ENCODE measurements at regions not wholly inside any gene's neighbourhood (a gene's known extent, or its start where the extent isn't known, plus 50 kb on each side); places are given as distances from the start of the nearest gene placed in this dataset.

DNA sequence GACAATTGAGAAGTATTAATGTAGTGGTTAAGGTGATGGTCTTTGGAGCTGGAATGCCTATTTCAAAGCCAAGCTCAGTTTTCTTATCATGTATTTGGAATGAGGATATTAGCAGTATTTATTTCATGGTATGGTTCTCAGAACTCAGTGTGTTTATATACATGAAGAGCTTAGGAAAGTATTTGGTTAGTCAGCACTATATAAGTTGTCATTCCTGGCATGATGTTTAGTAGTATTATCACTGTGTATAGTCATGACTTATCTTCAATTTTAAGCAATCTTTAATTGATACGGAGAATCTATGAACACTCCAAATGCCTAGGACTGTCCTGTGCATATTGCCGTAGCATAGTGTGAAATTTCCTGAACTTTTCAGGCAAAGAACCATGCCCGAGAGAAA, 501.9 kb upstream of the USP24 start:
- Histone ChIP-seq H3K4me1 (ENCODE audit: control insufficient read depth, insufficient read depth, low read length) (peaks cover 7% of the 10 kb centered on the region; the same call in 1 of the 2 replicates), H3K27me3 (ENCODE audit: control insufficient read depth, insufficient read depth, low read length) (no peaks in the 10 kb centered on the region), H3K36me3 (ENCODE audit: control insufficient read depth, insufficient read depth, low read length) (no peaks in the 10 kb centered on the region), H3K4me3 (ENCODE audit: low read length) (no peak overlapping the region), H3K27ac (ENCODE audit: low read length) (no peak overlapping the region), H3K9me3 (ENCODE audit: control insufficient read depth, insufficient read depth, low read length) (no peaks in the 10 kb centered on the region)
- DNase-seq (ENCODE audit: low read depth, low spot score), result no peak
- no CpG with 5 or more reads among the region's 3 CpGs for WGBS (ENCODE audit: insufficient coverage, insufficient read length)

- no CpG with 5 or more reads among the region's 1 CpG for WGBS (ENCODE audit: insufficient coverage, insufficient read length)
- H3K27ac ChIP-seq (ENCODE audit: low read length), result no peak overlapping the region
- peaks cover 7% of the 10 kb centered on the region; the same call in 1 of the 2 replicates for H3K4me1 ChIP-seq (ENCODE audit: control insufficient read depth, insufficient read depth, low read length)
- no peaks in the 10 kb centered on the region for H3K27me3 ChIP-seq (ENCODE audit: control insufficient read depth, insufficient read depth, low read length)
- no peak overlapping the region for H3K4me3 ChIP-seq (ENCODE audit: low read length)
- H3K9me3 ChIP-seq (ENCODE audit: control insufficient read depth, insufficient read depth, low read length), result no peaks in the 10 kb centered on the region
- no peak for DNase-seq (ENCODE audit: low read depth, low spot score)
- no peaks in the 10 kb centered on the region for H3K36me3 ChIP-seq (ENCODE audit: control insufficient read depth, insufficient read depth, low read length)
Measured at GRCh38 chr1:55716610-55717009, 501.4 kb upstream of the USP24 start.

- no peaks in the 10 kb centered on the region for H3K9me3 ChIP-seq (ENCODE audit: control insufficient read depth, insufficient read depth, low read length)
- H3K27ac ChIP-seq (ENCODE audit: low read length), result no peak overlapping the region
- H3K36me3 ChIP-seq (ENCODE audit: control insufficient read depth, insufficient read depth, low read length), result no peaks in the 10 kb centered on the region
- WGBS (ENCODE audit: insufficient coverage, insufficient read length), result no CpG with 5 or more reads among the region's 2 CpGs
- no peak for DNase-seq (ENCODE audit: low read depth, low spot score)
- H3K4me3 ChIP-seq (ENCODE audit: low read length), result no peak overlapping the region
- no peaks in the 10 kb centered on the region for H3K27me3 ChIP-seq (ENCODE audit: control insufficient read depth, insufficient read depth, low read length)
- peaks cover 7% of the 10 kb centered on the region; the same call in 1 of the 2 replicates for H3K4me1 ChIP-seq (ENCODE audit: control insufficient read depth, insufficient read depth, low read length)
Measured at GRCh38 chr1:55716151-55716550, 501.0 kb upstream of the USP24 start.

DNA sequence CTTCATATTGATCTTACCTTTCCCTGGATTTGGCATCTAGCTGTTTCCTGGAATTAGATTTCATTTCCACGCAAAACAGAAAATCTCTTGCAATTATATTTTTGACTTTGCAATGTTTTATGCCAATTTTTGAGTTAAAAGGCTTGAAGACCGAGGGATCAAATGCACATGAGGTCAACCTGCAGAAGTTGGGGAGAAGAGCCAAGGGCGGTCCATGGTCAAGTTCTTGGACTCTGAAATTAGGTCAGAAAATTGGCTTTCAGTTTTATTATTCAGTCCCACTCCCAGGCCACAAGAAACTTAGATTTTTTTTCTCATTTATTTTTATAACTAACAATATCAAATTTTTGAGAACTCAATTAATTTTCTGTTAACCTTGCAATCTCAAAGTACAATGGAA, 499.1 kb upstream of the USP24 start:
- Histone ChIP-seq H3K27me3 (ENCODE audit: control insufficient read depth, insufficient read depth, low read length) (no peaks in the 10 kb centered on the region), H3K4me1 (ENCODE audit: control insufficient read depth, insufficient read depth, low read length) (peaks cover 7% of the 10 kb centered on the region; the same call in 1 of the 2 replicates), H3K36me3 (ENCODE audit: control insufficient read depth, insufficient read depth, low read length) (no peaks in the 10 kb centered on the region), H3K27ac (ENCODE audit: low read length) (no peak overlapping the region), H3K4me3 (ENCODE audit: low read length) (no peak overlapping the region), H3K9me3 (ENCODE audit: control insufficient read depth, insufficient read depth, low read length) (no peaks in the 10 kb centered on the region)
- WGBS (ENCODE audit: insufficient coverage, insufficient read length), result no CpG with 5 or more reads among the region's 3 CpGs
- DNase-seq (ENCODE audit: low read depth, low spot score), result no peak

- H3K4me1 ChIP-seq (ENCODE audit: control insufficient read depth, insufficient read depth, low read length), result peaks cover 2% of the 10 kb centered on the region; the same call in 1 of the 2 replicates
- no peak for DNase-seq (ENCODE audit: low read depth, low spot score)
- H3K27ac ChIP-seq (ENCODE audit: low read length), result no peak overlapping the region
- no peak overlapping the region for H3K4me3 ChIP-seq (ENCODE audit: low read length)
- H3K27me3 ChIP-seq (ENCODE audit: control insufficient read depth, insufficient read depth, low read length), result no peaks in the 10 kb centered on the region
- H3K9me3 ChIP-seq (ENCODE audit: control insufficient read depth, insufficient read depth, low read length), result no peaks in the 10 kb centered on the region
- no CpG with 5 or more reads among the region's 5 CpGs for WGBS (ENCODE audit: insufficient coverage, insufficient read length)
- no peaks in the 10 kb centered on the region for H3K36me3 ChIP-seq (ENCODE audit: control insufficient read depth, insufficient read depth, low read length)
Measured at GRCh38 chr1:55713516-55713915, 498.4 kb upstream of the USP24 start.

DNA sequence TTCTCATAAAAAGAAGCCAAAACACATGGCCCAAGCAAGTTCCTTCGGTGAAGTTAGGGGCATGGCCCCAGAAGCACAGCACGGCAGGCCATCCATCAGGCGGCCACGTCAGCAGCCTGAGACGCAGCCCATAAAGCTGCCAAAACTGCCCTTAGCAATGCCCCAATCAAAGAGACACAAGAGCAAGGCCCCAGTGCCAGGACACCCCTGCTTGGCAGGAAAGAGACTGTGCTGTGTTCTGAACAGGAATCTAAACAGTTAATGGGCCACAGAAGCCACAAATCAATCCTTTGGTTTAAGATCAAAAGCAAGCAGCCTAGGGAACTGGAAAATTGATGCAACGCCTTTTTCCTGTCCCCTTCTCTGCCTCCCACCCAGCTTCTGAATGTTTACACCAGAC, 497.0 kb upstream of the USP24 start:
- H3K4me3 ChIP-seq (ENCODE audit: low read length), result no peak overlapping the region
- no peaks in the 10 kb centered on the region for H3K27me3 ChIP-seq (ENCODE audit: control insufficient read depth, insufficient read depth, low read length)
- H3K36me3 ChIP-seq (ENCODE audit: control insufficient read depth, insufficient read depth, low read length), result no peaks in the 10 kb centered on the region
- 0 out of 2 replicates have a peak, but pooled peaks cover 1% of the 10 kb centered on the region for H3K4me1 ChIP-seq (ENCODE audit: control insufficient read depth, insufficient read depth, low read length)
- DNase-seq (ENCODE audit: low read depth, low spot score), result no peak
- H3K27ac ChIP-seq (ENCODE audit: low read length), result no peak overlapping the region
- no peaks in the 10 kb centered on the region for H3K9me3 ChIP-seq (ENCODE audit: control insufficient read depth, insufficient read depth, low read length)
- WGBS (ENCODE audit: insufficient coverage, insufficient read length), result no CpG with 5 or more reads among the region's 6 CpGs

DNA sequence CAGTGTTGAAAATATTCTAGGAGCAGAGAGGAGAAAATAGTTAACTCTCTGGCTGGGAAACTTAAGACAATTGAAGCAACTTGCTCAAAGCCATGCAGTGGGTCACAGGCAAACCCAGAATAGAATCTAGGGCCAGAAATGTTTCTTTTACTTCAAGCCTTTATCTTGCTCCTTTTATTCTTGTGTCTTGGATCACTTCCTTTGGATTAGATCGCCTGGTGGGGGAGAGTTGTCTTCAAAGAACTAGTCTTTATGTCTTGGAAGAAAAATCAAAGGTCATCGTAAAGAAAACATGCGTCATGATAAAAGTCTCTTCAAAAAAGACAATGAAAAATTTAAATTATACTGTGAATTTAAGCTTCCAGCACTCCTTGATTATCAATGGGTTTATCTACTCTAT, 493.6 kb upstream of the USP24 start:
- no peak for DNase-seq (ENCODE audit: low read depth, low spot score)
- Histone ChIP-seq H3K27ac (ENCODE audit: low read length) (no peak overlapping the region), H3K4me3 (ENCODE audit: low read length) (no peak overlapping the region), H3K36me3 (ENCODE audit: control insufficient read depth, insufficient read depth, low read length) (no peaks in the 10 kb centered on the region), H3K4me1 (ENCODE audit: control insufficient read depth, insufficient read depth, low read length) (0 out of 2 replicates have a peak, but pooled peaks cover 1% of the 10 kb centered on the region), H3K9me3 (ENCODE audit: control insufficient read depth, insufficient read depth, low read length) (no peaks in the 10 kb centered on the region), H3K27me3 (ENCODE audit: control insufficient read depth, insufficient read depth, low read length) (no peaks in the 10 kb centered on the region)
- no CpG with 5 or more reads among the region's 3 CpGs for WGBS (ENCODE audit: insufficient coverage, insufficient read length)

DNA sequence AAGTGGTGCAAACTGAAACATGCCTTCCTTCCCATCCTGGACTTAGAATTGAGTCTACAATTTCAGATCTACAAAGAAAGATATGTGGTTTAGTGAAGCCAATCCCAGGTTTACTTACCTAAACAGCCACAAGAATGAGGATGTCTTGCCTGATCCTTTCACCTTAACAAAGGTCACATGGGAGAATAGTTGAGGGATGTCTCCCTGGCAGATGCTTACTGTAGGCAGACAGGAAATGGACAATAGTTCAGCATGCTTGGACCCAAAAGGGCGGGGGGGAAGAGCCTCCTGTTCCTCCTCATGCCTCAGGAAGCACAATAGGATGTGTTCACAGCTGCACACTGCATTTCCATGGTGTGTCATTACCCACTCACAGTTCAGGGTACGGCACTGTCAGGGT, 492.7 kb upstream of the USP24 start:
- DNase-seq (ENCODE audit: low read depth, low spot score), result no peak
- H3K36me3 ChIP-seq (ENCODE audit: control insufficient read depth, insufficient read depth, low read length), result no peaks in the 10 kb centered on the region
- WGBS (ENCODE audit: insufficient coverage, insufficient read length), result no CpG with 5 or more reads among the region's 2 CpGs
- 0 out of 2 replicates have a peak, but pooled peaks cover 1% of the 10 kb centered on the region for H3K4me1 ChIP-seq (ENCODE audit: control insufficient read depth, insufficient read depth, low read length)
- H3K27ac ChIP-seq (ENCODE audit: low read length), result no peak overlapping the region
- no peak overlapping the region for H3K4me3 ChIP-seq (ENCODE audit: low read length)
- no peaks in the 10 kb centered on the region for H3K27me3 ChIP-seq (ENCODE audit: control insufficient read depth, insufficient read depth, low read length)
- H3K9me3 ChIP-seq (ENCODE audit: control insufficient read depth, insufficient read depth, low read length), result no peaks in the 10 kb centered on the region

GRCh38 chr1:55707196-55707595, 492.0 kb upstream of the USP24 start:
- Histone ChIP-seq H3K4me1 (ENCODE audit: control insufficient read depth, insufficient read depth, low read length) (0 out of 2 replicates have a peak, but pooled peaks cover 1% of the 10 kb centered on the region), H3K4me3 (ENCODE audit: low read length) (no peak overlapping the region), H3K36me3 (ENCODE audit: control insufficient read depth, insufficient read depth, low read length) (no peaks in the 10 kb centered on the region), H3K9me3 (ENCODE audit: control insufficient read depth, insufficient read depth, low read length) (no peaks in the 10 kb centered on the region), H3K27ac (ENCODE audit: low read length) (no peak overlapping the region), H3K27me3 (ENCODE audit: control insufficient read depth, insufficient read depth, low read length) (no peaks in the 10 kb centered on the region)
- no peak for DNase-seq (ENCODE audit: low read depth, low spot score)

DNA sequence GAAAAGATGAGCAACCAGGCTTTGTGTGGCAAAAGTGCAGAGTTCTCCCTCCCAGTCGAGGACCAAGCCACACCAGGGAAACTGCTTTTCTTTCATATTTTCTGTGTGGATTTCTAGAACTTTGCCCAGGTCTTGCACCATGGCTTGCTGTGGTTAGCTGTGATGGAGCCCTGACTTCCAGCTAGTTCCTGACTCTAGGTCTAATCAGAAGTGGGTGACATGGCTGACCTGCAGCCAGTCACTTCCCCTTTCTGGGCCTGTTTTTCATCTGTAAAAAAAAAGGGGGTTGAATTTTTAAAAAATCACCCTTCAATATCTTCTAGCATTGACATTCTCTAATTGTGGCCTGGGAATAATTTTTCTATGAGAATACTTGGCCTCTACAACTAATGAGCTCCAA, 491.2 kb upstream of the USP24 start:
- Histone ChIP-seq H3K27me3 (ENCODE audit: control insufficient read depth, insufficient read depth, low read length) (no peaks in the 10 kb centered on the region), H3K27ac (ENCODE audit: low read length) (no peak overlapping the region), H3K4me3 (ENCODE audit: low read length) (no peak overlapping the region), H3K4me1 (ENCODE audit: control insufficient read depth, insufficient read depth, low read length) (0 out of 2 replicates have a peak, but pooled peaks cover 1% of the 10 kb centered on the region), H3K36me3 (ENCODE audit: control insufficient read depth, insufficient read depth, low read length) (no peaks in the 10 kb centered on the region), H3K9me3 (ENCODE audit: control insufficient read depth, insufficient read depth, low read length) (no peaks in the 10 kb centered on the region)
- DNase-seq (ENCODE audit: low read depth, low spot score), result no peak
- WGBS (ENCODE audit: insufficient coverage, insufficient read length), result no CpG with 5 or more reads among the region's 1 CpG

- WGBS (ENCODE audit: insufficient coverage, insufficient read length), result no CpG with 5 or more reads among the region's 8 CpGs
- DNase-seq (ENCODE audit: low read depth, low spot score), result no peak
- Histone ChIP-seq H3K27me3 (ENCODE audit: control insufficient read depth, insufficient read depth, low read length) (no peaks in the 10 kb centered on the region), H3K9me3 (ENCODE audit: control insufficient read depth, insufficient read depth, low read length) (no peaks in the 10 kb centered on the region), H3K27ac (ENCODE audit: low read length) (no peak overlapping the region), H3K36me3 (ENCODE audit: control insufficient read depth, insufficient read depth, low read length) (no peaks in the 10 kb centered on the region), H3K4me1 (ENCODE audit: control insufficient read depth, insufficient read depth, low read length) (no peaks in the 10 kb centered on the region), H3K4me3 (ENCODE audit: low read length) (no peak overlapping the region)
Measured at GRCh38 chr1:55703726-55704363, 488.7 kb upstream of the USP24 start.
